Right lobe of liver (tissue), 4 donors: ENCODE measurements at regions not wholly inside any gene's neighbourhood (a gene's known extent, or its start where the extent isn't known, plus 50 kb on each side); places are given as distances from the start of the nearest gene placed in this dataset.

Source experiments
- CTCF ChIP-seq, 4 donors: fragments of 200-600 bp in 3 of 4; fragments of 450-650 bp in 1 of 4; IDR thresholded peaks; one replicate each; pipeline versions ENCODE4 v1.5.1 to v1.8.0; 2016 to 2022; ENCODE audit warnings: antibody characterized with exemption in 4 of 4, mild to moderate bottlenecking in 2 of 4
- POLR2A ChIP-seq: fragments of 450-650 bp; IDR thresholded peaks from one replicate; pipeline ENCODE4 v1.6.1; 2017; ENCODE audit warnings: antibody characterized with exemption, mild to moderate bottlenecking
- donor health status: DM: no; HTN: no; CAD: no.
- donor health status: DM: no; HTN: no; CAD: no.
- donor health status: DM: no; HTN: yes; CAD: no.

- no peak for TF ChIP-seq CTCF (IDR thresholded peaks at IDR 0.05)
- TF ChIP-seq POLR2A: no peak
Measured at GRCh38 chr9:86549920-86550319, 195.7 kb upstream of the TUT7 start.
